Adipose tissue (tissue), 3 donors: ENCODE measurements at regions not wholly inside any gene's neighbourhood (a gene's known extent, or its start where the extent isn't known, plus 50 kb on each side); places are given as distances from the start of the nearest gene placed in this dataset.
"Not testable (repeated sequence)": the region's sequence is repeated elsewhere in the genome, so short reads cannot be mapped to it uniquely, and the experiment has no call there.

Experiments
- H3K27ac ChIP-seq: one replicate; pipeline ENCODE4 v1.5.1; 2013; ENCODE audit warnings: low read depth, low read length
- WGBS, 3 donors: extraction: QIAGEN DNeasy Blood & Tissue Kit; methylation state at CpG; one replicate each; pipeline ENCODE4 v1.1.7; 2013; 5-methylcytosine and 5-hydroxymethylcytosine counted together
- donor health status: healthy with polysubstance abuse.
- donor health status: Bipolar disorder and iron deficiency.
- donor health status: healthy.

GRCh38 chr16:66197668-66198278 is 168.7 kb upstream of the CDH5 start:
- 55 to 76% (median 76%) methylated on average over 4 of the region's 4 CpGs for WGBS, 3 donors
- H3K27ac ChIP-seq, result no peak overlapping the region

DNA sequence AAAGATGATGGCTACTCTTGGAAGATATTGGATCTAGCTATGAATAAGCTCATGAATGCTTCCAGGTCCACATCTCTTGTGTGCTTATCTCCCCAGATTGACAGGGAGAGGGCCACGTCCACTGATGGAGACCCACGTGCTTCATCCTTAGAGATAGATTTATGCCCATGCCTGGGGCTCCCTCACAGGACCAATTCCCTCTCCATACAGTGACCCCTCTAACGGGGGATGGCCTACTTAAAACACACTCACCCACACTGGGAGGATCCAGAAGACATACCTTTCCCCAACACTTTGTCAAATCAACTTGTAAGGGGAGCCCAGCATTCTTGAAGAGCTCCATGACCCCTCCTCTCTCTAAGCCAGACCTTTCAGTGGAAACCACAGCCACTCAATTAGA is 169.7 kb upstream of the CDH5 start:
- WGBS, 3 donors, result 70 to 96% (median 94%) methylated on average over 3 of the region's 3 CpGs

GRCh38 chr16:66194866-66195265 is 171.6 kb upstream of the CDH5 start:
- no peak overlapping the region for H3K27ac ChIP-seq

More for the DNA sequence above, 169.7 kb upstream of the CDH5 start:
- H3K27ac ChIP-seq, result no peak overlapping the region

GRCh38 chr16:66193543-66194229 is 172.8 kb upstream of the CDH5 start:
- 82 to 86% (median 85%) methylated on average over 5 of the region's 5 CpGs for WGBS, 3 donors
- no peak overlapping the region for H3K27ac ChIP-seq

DNA sequence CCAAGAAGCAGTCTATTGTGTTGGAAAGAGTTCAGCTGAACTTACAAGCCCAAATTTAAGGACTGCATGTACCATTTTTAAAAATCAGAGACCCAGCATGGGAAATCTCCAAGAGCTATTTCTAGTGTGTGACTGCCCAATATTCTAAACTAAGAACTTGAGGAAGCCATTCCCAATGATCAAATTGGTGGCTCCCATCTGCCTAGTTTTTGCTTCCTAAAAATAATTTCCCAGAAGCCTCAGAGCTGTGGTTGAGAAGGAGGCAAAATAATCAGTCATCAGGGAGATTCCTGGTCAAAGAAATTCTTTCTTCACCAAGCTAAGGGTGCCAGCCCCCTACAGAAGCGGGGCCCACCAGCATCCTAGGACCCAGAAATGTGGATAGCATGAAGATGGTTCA is 176.1 kb upstream of the CDH5 start:
- no peak overlapping the region for H3K27ac ChIP-seq
- WGBS, 3 donors, result 91 to 96% (median 92%) methylated on average over 1 of the region's 1 CpG

DNA sequence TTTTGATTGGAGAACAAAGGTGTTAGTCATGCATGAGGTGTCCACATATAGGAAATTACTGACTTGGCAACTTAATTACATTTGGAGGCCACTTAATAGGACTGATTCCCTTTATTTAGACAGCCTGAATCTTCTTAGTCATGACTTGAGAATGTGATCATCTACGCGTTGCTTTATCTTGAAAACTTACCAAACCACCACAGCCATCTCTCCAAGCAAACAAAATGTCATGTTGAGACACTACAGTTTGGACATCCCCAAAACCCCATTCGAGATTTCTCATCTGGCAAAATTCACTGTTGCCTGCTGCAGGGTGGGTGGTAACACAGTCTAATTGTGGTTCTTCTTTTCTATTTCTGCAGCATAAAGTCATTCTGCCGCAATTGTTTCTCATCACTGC is 176.5 kb upstream of the CDH5 start:
- no peak overlapping the region for H3K27ac ChIP-seq
- 71 to 90% (median 83%) methylated on average over 4 of the region's 4 CpGs for WGBS, 3 donors

DNA sequence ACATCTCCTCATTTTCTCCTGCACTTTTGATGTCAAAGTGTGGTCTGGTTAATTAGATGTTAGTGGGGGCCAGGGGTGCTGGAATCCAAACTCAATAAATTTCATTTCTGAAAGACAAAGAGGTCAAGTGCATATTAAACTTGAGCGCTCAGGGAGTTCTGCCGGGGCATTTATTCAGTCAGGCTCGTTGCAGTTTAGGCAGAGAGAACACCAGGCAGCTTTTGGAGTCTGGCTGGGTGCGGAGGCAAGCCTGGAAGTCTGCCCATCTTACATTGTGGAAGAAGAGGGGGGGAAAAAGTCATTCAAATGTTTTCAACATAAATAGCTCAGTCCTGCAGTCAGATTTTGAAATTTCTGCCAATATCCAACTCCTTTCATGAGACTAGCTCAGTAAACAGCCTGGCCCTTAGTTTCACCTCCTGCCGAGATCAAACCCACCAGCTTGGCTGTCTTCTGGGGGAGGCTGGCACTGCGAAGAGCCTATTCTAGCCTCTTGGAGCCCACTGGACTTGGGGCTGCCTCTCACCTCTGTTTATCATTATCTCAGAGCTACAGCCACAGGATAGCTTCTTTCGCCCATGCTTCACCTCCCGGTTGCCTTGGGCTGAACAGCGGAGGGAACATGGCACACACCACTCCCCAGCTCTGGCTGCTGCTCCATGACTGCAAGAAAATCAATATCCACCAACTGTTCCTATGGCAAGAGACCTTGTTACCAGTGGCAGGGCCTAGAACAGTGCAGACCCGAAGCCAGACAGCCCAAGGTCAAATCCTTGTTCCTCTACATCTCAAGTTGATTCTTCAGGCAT is 177.4 kb upstream of the CDH5 start:
- no peak overlapping the region for H3K27ac ChIP-seq
- 61 to 78% (median 78%) methylated on average over 10 of the region's 10 CpGs for WGBS, 3 donors

DNA sequence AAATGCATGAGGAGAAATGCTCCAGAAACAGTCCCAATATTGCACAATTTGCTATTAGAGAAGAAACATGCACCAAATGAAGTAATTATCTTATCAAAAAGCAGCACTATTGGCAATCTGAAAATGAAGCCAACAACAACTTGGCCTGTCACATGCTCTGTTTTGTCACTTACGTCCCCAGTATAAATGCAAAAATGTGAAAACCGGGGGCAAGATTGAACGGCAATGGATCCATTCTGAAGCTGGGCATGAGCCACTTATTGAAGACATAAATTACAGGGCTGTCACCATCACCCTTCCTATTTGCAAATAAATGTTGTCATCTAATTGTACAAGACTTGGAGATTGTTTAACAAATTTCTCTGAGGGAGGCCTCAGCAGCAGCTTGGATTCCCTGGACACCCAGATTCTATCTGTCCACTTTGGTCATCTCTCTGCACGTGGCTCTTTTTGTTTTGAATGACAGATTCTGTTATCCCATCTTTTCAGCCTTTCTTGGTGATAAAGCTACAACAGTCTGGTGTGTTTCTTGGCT is 180.2 kb upstream of the CDH5 start:
- WGBS, 3 donors, result 35 to 82% (median 77%) methylated on average over 4 of the region's 4 CpGs
- no peak overlapping the region for H3K27ac ChIP-seq

DNA sequence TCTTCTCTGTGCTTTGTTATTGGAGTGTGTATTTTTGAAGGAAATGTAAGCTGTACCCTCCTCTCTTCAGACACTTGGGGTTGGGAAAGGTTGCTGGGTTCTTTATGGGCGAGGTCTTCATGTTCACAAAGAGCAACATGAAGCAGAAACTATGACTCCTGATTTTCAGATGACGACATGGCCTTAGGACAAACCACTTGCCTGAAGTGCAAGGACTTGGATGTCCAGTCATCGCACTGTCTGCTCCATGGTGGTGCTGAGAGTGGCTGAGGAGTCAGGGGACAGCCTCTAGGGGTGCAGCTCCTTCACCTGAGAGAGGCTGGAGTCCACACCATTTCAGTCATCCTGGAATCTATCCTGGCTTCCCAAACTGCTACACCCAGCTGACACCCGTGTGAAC is 183.9 kb upstream of the CDH5 start:
- H3K27ac ChIP-seq, result no peak overlapping the region
- 67 to 90% (median 86%) methylated on average over 4 of the region's 4 CpGs for WGBS, 3 donors

GRCh38 chr16:66176731-66177130 is 189.8 kb upstream of the CDH5 start:
- H3K27ac ChIP-seq, result no peak overlapping the region
- WGBS, 3 donors, result 68 to 100% (median 90%) methylated on average over 2 of the region's 2 CpGs

- 82 to 95% (median 93%) methylated on average over 7 of the region's 7 CpGs for WGBS, 3 donors
- H3K27ac ChIP-seq, result no peak overlapping the region
These were observed 190.4 kb upstream of the CDH5 start for GRCh38 chr16:66176111-66176510.

DNA sequence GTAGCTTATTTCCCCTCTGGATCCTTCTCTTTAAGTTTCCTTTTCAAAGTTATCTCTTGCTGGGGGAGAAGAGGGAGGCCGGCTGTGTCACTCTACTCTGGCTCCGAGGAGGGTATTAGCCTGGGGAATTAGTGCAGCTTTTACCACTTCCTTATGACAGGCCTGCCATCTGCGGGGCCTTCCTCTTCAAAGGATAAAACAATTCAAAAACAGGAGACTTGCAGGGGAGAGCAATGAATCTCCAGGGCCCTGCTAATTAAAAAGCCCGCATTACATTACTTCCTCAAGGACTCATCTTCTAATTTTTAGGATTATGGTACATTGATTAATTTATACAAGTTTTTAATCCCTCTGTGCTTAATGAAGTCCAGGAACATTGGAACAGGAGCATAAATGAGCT is 190.9 kb upstream of the CDH5 start:
- 31 to 43% (median 33%) methylated on average over 4 of the region's 4 CpGs for WGBS, 3 donors
- no peak overlapping the region for H3K27ac ChIP-seq

GRCh38 chr16:66175058-66175457 is 191.4 kb upstream of the CDH5 start:
- H3K27ac ChIP-seq, result no peak overlapping the region
- WGBS, 3 donors, result 73 to 85% (median 85%) methylated on average over 5 of the region's 5 CpGs

DNA sequence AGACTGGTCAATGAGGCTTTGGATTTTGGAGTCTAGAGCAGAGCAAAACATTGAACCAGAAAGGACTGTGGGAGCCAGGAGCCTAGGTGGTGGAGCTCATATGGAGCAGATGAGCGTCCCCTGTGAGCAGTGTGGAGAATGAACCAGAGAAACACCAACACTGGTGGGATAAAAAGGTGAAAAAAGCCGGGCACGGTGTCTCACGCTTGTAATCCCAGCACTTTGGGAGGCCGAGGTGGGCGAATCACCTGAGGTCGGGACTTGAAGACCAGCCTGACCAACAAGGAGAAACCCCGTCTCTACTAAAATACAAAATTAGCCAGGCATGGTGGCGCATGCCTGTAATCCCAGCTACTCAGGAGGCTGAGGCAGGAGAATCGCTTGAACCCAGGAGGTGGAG is 192.7 kb upstream of the CDH5 start:
- not testable (repeated sequence) for H3K27ac ChIP-seq
- WGBS, 3 donors, result 92 to 96% (median 96%) methylated on average over 10 of the region's 10 CpGs

- H3K27ac ChIP-seq, result not testable (repeated sequence)
- 80 to 96% (median 91%) methylated on average over 6 of the region's 6 CpGs for WGBS, 3 donors
These were observed 193.3 kb upstream of the CDH5 start for GRCh38 chr16:66173181-66173580.

GRCh38 chr16:66172463-66172862 is 194.0 kb upstream of the CDH5 start:
- H3K27ac ChIP-seq, result no peak overlapping the region
- WGBS, 3 donors, result 66 to 91% (median 89%) methylated on average over 4 of the region's 4 CpGs

GRCh38 chr16:66171578-66171977 is 194.9 kb upstream of the CDH5 start:
- WGBS, 3 donors, result 73 to 92% (median 92%) methylated on average over 3 of the region's 3 CpGs
- no peak overlapping the region for H3K27ac ChIP-seq

GRCh38 chr16:66170989-66171388 is 195.5 kb upstream of the CDH5 start:
- WGBS, 3 donors, result 78 to 83% (median 82%) methylated on average over 3 of the region's 3 CpGs
- H3K27ac ChIP-seq, result no peak overlapping the region

DNA sequence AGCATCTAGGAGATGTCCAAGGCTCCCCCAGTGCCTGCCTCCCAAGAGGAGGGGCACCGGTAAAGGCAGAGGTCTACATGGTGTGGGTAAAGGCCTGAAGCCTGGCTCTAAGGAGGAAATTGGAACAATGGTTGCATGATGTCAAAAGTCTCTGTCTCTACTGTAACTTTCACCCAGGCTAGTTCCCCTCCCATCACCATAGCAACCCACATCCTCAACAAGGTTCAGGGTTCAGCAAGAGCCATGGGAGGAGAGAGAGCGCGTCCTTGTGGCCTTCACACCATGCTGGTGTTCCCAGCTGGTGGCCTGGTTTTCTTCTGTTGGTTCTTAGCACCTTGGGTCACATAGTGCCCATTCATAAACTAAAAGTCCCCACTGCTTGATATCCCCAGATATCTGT is 196.7 kb upstream of the CDH5 start:
- no peak overlapping the region for H3K27ac ChIP-seq
- WGBS, 3 donors, result 83 to 94% (median 94%) methylated on average over 3 of the region's 3 CpGs
